ENCODE measurements at regions not wholly inside any gene's neighbourhood (a gene's known extent, or its start where the extent isn't known, plus 50 kb on each side); places are given as distances from the start of the nearest gene placed in this dataset.
A peak's percentile ranks its signal among the peaks of the same experiment; 100 is the strongest.

DNA sequence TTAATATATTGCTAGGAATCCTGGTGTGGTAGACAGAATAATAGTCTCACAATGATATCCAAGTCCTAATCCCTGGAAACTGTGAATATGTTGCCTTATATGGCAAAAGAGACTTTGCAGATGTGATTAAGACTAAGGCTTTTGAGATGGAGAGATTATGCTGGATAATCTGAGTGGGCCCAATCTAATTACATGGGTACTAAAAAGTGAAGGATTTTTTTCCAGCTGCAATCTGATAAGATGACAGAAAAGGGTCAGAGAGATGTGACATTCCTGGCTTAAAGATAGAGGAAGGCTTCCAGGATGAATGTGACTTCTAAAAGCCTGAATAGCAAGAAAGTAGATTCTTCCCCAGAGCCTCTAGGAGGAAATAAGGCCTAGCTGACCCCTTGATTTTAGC is 80.7 kb upstream of the MPDZ start:
- no peak for DNase-seq (ENCODE audit: low spot score in 2 of 2)
- Histone ChIP-seq H3K4me1 (no peaks in the 10 kb centered on the region), H3K9me3 (no peaks in the 10 kb centered on the region), H3K27me3 (no peaks in the 10 kb centered on the region), H3K36me3 (no peaks in the 10 kb centered on the region), H3K27ac (no peak overlapping the region), H3K4me3 (no peak overlapping the region)
- intact Hi-C loops (cut with DNase I; ENCODE audit: low total_unique reads) = no loop called here
- TF ChIP-seq, protein P1, sequence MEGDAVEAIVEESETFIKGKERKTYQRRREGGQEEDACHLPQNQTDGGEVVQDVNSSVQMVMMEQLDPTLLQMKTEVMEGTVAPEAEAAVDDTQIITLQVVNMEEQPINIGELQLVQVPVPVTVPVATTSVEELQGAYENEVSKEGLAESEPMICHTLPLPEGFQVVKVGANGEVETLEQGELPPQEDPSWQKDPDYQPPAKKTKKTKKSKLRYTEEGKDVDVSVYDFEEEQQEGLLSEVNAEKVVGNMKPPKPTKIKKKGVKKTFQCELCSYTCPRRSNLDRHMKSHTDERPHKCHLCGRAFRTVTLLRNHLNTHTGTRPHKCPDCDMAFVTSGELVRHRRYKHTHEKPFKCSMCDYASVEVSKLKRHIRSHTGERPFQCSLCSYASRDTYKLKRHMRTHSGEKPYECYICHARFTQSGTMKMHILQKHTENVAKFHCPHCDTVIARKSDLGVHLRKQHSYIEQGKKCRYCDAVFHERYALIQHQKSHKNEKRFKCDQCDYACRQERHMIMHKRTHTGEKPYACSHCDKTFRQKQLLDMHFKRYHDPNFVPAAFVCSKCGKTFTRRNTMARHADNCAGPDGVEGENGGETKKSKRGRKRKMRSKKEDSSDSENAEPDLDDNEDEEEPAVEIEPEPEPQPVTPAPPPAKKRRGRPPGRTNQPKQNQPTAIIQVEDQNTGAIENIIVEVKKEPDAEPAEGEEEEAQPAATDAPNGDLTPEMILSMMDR (IDR thresholded peaks at IDR 0.05) = no peak
- TF ChIP-seq POLR2A (IDR thresholded peaks at IDR 0.05) = no peak
- no peak for TF ChIP-seq POLR2AphosphoS5 (IDR thresholded peaks at IDR 0.05)

DNA sequence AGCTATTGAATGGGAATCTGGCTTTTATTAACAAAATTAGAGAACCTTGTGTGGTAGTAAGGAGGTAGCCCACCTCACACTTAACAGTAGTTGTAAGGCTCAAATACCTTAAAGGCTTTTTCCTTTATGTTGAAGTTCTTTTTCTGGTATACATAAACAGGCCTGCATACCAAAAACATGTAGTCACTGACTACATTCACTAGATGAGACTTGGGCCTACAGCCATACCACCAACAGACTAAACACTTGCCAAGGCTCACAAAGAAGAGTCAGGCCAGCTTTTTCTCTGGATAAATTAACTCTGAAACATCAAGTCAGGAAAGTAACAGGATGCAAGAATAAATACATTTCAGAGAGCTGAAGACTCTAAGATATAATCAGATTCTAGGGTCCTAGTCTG is 78.6 kb upstream of the MPDZ start:
- Histone ChIP-seq H3K4me1 (no peaks in the 10 kb centered on the region), H3K9me3 (no peaks in the 10 kb centered on the region), H3K4me3 (no peak overlapping the region), H3K27ac (peak overlapping the region in 1 of 2 donors; percentile 40), H3K36me3 (no peaks in the 10 kb centered on the region), H3K27me3 (no peaks in the 10 kb centered on the region)
- no peak for TF ChIP-seq POLR2AphosphoS5 (IDR thresholded peaks at IDR 0.05)
- TF ChIP-seq, protein P1 (IDR thresholded peaks at IDR 0.05) = no peak
- no peak for TF ChIP-seq POLR2A (IDR thresholded peaks at IDR 0.05)
- DNase-seq (ENCODE audit: low spot score in 2 of 2) = no peak
- intact Hi-C loops (cut with DNase I; ENCODE audit: low total_unique reads) = no loop called here

DNA sequence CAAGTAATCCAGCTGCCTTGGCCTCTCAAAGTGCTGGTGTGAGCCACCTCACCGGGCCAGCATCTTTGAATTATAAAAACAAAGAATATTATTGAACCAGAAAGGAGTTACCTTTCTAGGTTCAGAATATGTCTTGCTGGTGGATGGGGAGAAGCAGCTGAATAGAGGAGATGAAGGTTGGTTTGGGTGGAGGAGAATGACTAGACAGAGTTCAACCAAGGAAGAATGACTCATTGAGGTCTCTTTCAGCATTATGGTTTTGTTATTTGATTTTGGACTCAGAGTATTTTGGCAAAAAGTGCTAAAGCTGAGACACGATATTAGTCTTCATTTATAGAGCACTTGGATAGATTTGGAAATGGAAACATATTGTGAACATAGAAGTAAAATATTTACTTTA is 75.2 kb upstream of the MPDZ start:
- no peaks in the 10 kb centered on the region for H3K27me3 ChIP-seq
- DNase-seq (ENCODE audit: low spot score in 2 of 2) = no peak
- no peaks in the 10 kb centered on the region for H3K36me3 ChIP-seq
- no peak for TF ChIP-seq POLR2A (IDR thresholded peaks at IDR 0.05)
- TF ChIP-seq POLR2AphosphoS5 (IDR thresholded peaks at IDR 0.05) = no peak
- TF ChIP-seq, protein P1 (IDR thresholded peaks at IDR 0.05) = no peak
- no peak overlapping the region for H3K27ac ChIP-seq
- no peaks in the 10 kb centered on the region for H3K9me3 ChIP-seq
- H3K4me1 ChIP-seq = no peaks in the 10 kb centered on the region
- intact Hi-C loops (cut with DNase I; ENCODE audit: low total_unique reads) = no loop called here
- H3K4me3 ChIP-seq = no peak overlapping the region

DNA sequence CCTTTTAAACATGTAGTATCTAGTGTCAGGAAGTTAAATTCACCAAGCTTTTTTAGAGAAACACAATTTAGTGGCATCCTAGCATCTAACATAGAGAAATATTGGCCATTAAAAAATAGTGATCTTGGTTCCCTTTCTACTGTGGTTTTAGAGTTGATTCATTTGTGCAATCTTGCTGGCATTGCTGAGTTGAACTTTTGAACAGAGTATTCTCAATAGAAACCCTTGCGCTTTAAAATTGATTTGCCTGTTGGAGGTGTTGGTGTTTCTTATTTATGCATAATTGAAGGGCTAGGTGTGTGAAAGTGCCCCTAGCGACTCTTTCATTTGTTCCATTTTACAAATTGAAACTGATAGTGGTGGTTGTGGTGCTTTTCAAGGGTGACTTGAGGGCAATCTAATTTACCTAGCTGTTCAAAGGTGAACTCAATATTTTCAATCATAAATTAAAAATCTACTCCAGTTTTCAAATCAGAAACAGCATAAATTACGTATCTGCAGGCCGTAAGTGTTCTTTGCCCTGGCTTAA is 73.0 kb upstream of the MPDZ start:
- Histone ChIP-seq H3K9me3 (no peaks in the 10 kb centered on the region), H3K36me3 (no peaks in the 10 kb centered on the region), H3K4me3 (no peak overlapping the region), H3K4me1 (no peaks in the 10 kb centered on the region), H3K27me3 (no peaks in the 10 kb centered on the region), H3K27ac (no peak overlapping the region)
- intact Hi-C loops (cut with DNase I; ENCODE audit: low total_unique reads) = no loop called here
- TF ChIP-seq POLR2A (IDR thresholded peaks at IDR 0.05) = no peak
- TF ChIP-seq POLR2AphosphoS5 (IDR thresholded peaks at IDR 0.05) = no peak
- TF ChIP-seq, protein P1 (IDR thresholded peaks at IDR 0.05) = no peak
- no peak for DNase-seq (ENCODE audit: low spot score in 2 of 2)

DNA sequence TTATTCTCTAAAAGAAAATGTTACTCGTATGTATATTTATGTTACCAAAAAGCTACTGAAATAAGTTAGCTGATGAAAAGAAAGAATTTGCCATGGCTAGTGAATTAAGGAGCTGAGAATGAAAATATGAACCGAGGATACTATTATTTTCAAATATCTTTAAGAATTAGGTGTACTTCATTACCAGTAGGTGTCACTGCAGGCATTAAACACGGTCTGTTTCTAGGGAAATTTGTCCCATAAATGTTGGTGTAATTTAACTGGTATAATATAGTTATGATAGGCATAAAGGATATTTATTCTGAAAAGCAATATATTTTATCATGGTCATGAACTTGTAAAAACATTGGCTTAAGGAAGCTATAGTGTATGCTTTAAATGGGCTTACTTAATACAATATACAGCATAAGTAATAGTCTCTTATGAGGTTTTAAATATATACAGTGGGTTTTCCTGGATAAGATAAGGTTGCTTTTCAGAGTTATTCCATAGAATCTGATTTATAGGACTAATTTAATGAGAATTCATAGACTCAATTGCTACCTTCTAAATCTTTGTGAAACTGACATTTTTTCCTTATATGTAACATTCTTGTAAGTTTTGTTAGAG is 72.4 kb upstream of the MPDZ start:
- Histone ChIP-seq H3K4me1 (no peaks in the 10 kb centered on the region), H3K9me3 (no peaks in the 10 kb centered on the region), H3K36me3 (no peaks in the 10 kb centered on the region), H3K27me3 (no peaks in the 10 kb centered on the region), H3K27ac (no peak overlapping the region), H3K4me3 (no peak overlapping the region)
- no peak for DNase-seq (ENCODE audit: low spot score in 2 of 2)
- intact Hi-C loops (cut with DNase I; ENCODE audit: low total_unique reads) = no loop called here
- TF ChIP-seq, protein P1 (IDR thresholded peaks at IDR 0.05) = peak; percentile 45 to 56 (median 55)
- TF ChIP-seq POLR2A (IDR thresholded peaks at IDR 0.05) = no peak
